CD4-positive, alpha-beta T cell treated with Interleukin-21 for 1 hour (primary cell): ENCODE measurements at regions not wholly inside any gene's neighbourhood (a gene's known extent, or its start where the extent isn't known, plus 50 kb on each side); places are given as distances from the start of the nearest gene placed in this dataset.
"Not testable (repeated sequence)": the region's sequence is repeated elsewhere in the genome, so short reads cannot be mapped to it uniquely, and the experiment has no call there.

Experiments used
- DNase-seq: peaks from one replicate; pipeline ENCODE4 v3.0.0-alpha.2; 2020

- DNase-seq = no peak
Observed at GRCh38 chr3:17861476-17861875, 119.0 kb upstream of the TBC1D5 start.

GRCh38 chr3:17860840-17861471, 118.5 kb upstream of the TBC1D5 start:
- not testable (repeated sequence) for DNase-seq

GRCh38 chr3:17852217-17852616, 109.8 kb upstream of the TBC1D5 start:
- no peak for DNase-seq

- DNase-seq = no peak
Observed at GRCh38 chr3:17850448-17850847, 108.0 kb upstream of the TBC1D5 start.

GRCh38 chr3:17848102-17848501, 105.7 kb upstream of the TBC1D5 start:
- DNase-seq = no peak

GRCh38 chr3:17847156-17847555, 104.7 kb upstream of the TBC1D5 start:
- DNase-seq = no peak

GRCh38 chr3:17846466-17846865, 104.0 kb upstream of the TBC1D5 start:
- no peak for DNase-seq

GRCh38 chr3:17845026-17845812, 102.8 kb upstream of the TBC1D5 start:
- no peak for DNase-seq

- no peak for DNase-seq
Observed at GRCh38 chr3:17844236-17844635, 101.8 kb upstream of the TBC1D5 start.

GRCh38 chr3:17841190-17841828, 98.9 kb upstream of the TBC1D5 start:
- peak; percentile 63 for DNase-seq

- no peak for DNase-seq
Observed at GRCh38 chr3:17840651-17841050, 98.2 kb upstream of the TBC1D5 start.

- no peak for DNase-seq
Observed at GRCh38 chr3:17840126-17840525, 97.7 kb upstream of the TBC1D5 start.

- no peak for DNase-seq
Observed at GRCh38 chr3:17836919-17837318, 94.5 kb upstream of the TBC1D5 start.

- DNase-seq = no peak
Observed at GRCh38 chr3:17836092-17836491, 93.7 kb upstream of the TBC1D5 start.

GRCh38 chr3:17833786-17834559, 91.5 kb upstream of the TBC1D5 start:
- DNase-seq = no peak

GRCh38 chr3:17832016-17832415, 89.6 kb upstream of the TBC1D5 start:
- no peak for DNase-seq

- DNase-seq = no peak
Observed at GRCh38 chr3:17831366-17831765, 88.9 kb upstream of the TBC1D5 start.

GRCh38 chr3:17830788-17831187, 88.4 kb upstream of the TBC1D5 start:
- no peak for DNase-seq

GRCh38 chr3:17828388-17828787, 86.0 kb upstream of the TBC1D5 start:
- no peak for DNase-seq

- no peak for DNase-seq
Observed at GRCh38 chr3:17825298-17825697, 82.9 kb upstream of the TBC1D5 start.

- no peak for DNase-seq
Observed at GRCh38 chr3:17823816-17824215, 81.4 kb upstream of the TBC1D5 start.

- no peak for DNase-seq
Observed at GRCh38 chr3:17823036-17823435, 80.6 kb upstream of the TBC1D5 start.

- DNase-seq = no peak
Observed at GRCh38 chr3:17820704-17821103, 78.3 kb upstream of the TBC1D5 start.
